CD4-positive, alpha-beta T cell treated with Interleukin-4 for 1 hour (primary cell): ENCODE measurements at regions not wholly inside any gene's neighbourhood (a gene's known extent, or its start where the extent isn't known, plus 50 kb on each side); places are given as distances from the start of the nearest gene placed in this dataset.

Experiments used
- DNase-seq, 2 donors: peaks; one replicate each; pipeline ENCODE4 v3.0.0-alpha.2; 2020 to 2022

DNA sequence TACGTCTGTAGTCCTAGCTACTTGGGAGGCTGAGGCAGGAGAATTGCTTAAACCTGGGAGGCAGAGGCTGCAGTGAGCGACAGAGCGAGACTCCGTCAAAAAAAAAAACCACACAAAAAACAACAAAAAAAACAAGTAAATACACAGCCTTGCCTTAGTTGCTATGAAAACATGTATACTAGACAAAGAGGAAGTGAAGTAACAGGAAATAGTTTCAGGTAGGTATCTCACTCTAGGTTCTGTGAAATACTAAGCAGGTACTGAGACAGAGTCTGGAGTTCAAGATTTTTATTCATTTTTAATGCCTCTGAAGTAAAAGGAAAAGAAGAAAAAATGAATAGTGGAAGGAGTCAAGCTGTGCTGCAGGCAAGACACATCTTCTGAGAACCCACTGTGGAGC lies 687.9 kb upstream of the RGMB start:
- DNase-seq, result no peak

DNA sequence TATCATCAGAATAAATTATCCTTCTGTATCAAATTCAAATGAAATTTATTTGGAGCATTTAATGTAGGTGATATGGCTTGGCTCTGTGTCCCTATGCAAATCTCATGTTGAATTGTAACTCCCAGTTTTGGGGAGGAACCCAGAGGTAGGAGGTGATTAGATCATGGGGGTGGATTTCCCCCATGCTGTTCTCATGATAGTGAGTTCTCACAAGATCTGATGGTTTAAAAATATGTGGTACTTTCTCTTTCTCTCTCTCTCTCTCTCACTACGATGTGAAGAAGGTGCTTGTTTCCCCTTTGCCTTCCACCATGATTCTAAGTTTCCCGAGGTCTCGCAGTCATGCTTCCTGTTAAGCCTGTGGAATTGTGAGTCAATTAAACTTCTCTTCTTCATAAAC lies 678.4 kb upstream of the RGMB start:
- no peak for DNase-seq

DNA sequence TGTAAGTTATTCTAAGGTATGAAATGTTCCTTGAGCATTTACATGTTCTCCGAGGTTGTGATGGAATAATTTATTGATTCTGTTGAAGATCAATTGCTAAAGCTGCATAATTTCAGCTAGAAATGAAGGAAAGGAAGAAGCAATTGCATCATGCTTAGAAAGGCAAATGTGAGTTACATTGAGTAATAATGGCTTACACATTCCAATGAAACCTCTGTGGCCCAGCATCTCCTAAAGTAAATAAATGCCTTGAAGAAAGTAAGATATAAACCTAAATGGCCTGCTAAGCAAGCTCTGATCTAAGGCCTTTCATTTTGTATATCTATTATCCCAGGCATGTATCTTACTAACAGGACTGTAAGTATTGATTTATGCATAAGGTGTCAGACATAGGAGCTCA lies 677.3 kb upstream of the RGMB start:
- DNase-seq, result no peak

DNA sequence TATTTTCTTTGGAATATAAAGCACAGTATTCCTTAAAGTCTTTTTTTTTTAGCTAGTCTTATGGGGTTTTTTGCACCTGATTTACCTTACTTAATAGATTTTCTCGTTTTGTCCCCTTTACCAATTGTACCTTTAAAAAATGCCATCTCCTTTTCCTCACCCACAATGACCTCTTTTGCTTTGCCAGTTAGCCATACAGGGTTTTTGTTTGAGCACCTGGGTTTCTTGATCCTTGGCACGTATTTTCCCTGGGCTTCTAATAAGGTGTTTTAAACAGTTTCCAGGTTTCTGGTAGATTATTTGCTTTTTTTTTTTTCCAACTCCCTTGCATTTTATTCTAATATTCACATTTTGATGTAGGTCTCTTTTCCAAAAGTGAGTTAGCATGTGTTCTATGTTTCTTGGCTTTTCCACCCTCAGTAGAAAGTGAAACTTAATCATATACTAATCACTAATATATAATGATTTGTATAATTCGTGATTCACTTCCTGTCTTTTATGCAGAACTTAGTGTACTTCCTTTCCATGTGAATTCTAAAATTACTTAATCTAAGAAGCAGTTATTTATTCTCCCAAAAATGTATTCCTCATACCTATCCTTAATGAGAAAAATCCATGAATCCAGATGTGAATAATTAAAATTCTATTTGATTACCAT lies 673.9 kb upstream of the RGMB start:
- DNase-seq, result no peak

DNA sequence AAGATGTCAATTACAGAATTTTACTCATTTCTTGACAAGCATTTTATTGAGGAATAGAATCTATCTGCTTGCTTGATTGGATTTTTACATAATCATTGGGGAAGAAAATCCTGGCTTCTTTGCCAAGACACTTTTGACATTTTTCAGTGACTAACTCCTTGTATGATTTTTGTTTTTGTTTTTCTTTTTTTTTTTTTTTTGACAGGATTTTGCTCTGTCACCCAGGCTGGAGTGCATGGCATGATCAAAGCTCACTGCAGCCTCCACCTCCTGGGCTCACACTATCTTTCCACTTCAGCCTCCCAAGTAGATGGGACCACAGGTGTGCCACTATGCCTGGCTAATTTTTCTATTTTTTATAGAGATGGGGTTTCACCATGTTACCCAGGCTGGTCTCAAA lies 672.3 kb upstream of the RGMB start:
- DNase-seq, result no peak

DNA sequence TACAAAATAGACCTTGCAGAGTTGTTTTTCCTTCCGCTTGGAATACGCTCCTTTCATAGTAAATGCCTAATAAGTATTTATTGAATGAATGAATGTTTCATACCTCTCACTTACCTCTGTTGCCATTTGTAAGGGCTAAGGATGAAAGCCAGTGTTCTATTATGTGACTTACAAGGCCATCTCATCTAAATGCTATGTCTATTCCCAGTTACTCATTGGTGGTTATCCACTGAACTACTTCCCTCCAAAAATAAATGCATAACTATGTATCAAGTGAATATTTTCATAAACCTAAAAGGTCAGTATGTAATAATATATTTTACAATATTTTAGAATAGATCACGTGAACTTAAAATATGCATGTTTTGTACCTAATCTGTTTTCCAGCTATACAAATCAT lies 670.5 kb upstream of the RGMB start:
- no peak for DNase-seq

DNA sequence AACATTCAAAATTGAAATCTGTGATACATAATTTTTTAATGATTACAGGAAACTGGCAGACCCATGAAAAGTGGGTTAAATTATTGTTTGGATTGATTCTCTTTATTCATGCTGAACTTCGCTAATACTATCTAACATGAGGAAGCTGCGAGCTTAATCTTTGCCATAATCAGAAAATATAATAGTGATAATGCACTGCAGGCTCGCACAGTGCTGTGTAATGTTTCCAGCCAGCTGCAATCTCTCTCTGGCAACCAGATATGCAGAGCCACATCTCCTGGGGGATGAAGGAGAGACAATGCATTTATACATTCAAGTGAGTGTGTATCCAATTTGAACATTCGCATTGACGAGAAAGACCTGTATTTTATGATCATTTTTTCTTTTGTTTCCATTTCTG lies 669.7 kb upstream of the RGMB start:
- no peak for DNase-seq

DNA sequence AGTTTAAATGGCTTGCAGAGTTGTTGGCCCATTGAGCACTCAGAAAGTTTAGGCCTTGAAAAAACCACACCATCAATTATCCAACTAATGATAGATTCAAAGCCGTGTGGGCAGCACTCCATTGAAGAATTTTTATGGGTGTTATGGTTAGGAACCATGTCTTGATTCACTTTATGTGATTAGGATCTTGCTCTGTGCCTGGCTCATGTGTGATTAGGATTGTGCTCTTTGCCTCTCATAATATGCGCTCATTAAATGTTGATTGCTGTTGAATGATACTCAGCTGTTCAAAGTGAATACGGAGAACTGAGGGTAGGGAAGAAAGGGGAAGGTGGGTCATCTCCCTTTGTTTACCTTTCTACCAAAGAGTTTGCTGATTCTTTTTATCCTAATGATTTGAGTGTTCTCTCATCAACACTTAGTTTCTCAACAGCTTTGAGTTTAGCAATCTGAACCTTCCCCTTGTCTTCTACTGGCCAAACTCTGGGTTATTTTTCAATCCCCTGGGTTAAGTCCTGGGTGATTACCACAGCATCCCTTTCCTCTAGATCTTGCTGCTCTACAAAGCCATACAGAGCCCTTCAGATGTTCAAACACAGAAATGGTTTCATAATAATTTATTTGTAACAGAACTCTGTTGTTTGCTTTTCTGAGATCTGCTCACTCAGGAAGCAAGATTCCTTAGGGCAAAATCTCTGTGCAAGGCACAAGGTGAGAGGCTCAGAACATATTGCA lies 668.8 kb upstream of the RGMB start:
- DNase-seq, result no peak

DNA sequence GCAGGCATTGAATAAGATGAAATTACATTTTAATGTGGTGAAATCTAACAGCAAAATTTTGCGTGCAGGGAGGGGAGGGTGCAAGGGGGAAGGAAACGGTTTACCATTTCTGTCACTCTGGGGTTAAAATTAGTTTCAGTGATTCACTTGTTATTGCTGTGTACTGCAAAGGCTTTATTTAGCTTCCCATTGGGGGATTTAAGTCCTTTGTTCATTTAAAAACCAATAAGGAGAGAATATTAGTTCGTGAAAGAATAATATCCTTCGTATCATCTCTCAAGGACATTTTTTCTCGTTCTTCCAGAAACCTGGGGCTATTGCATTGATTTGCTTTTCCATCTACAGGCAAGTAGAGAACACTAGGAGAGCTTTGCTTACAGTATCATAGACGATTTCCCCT lies 667.8 kb upstream of the RGMB start:
- DNase-seq, result no peak

DNA sequence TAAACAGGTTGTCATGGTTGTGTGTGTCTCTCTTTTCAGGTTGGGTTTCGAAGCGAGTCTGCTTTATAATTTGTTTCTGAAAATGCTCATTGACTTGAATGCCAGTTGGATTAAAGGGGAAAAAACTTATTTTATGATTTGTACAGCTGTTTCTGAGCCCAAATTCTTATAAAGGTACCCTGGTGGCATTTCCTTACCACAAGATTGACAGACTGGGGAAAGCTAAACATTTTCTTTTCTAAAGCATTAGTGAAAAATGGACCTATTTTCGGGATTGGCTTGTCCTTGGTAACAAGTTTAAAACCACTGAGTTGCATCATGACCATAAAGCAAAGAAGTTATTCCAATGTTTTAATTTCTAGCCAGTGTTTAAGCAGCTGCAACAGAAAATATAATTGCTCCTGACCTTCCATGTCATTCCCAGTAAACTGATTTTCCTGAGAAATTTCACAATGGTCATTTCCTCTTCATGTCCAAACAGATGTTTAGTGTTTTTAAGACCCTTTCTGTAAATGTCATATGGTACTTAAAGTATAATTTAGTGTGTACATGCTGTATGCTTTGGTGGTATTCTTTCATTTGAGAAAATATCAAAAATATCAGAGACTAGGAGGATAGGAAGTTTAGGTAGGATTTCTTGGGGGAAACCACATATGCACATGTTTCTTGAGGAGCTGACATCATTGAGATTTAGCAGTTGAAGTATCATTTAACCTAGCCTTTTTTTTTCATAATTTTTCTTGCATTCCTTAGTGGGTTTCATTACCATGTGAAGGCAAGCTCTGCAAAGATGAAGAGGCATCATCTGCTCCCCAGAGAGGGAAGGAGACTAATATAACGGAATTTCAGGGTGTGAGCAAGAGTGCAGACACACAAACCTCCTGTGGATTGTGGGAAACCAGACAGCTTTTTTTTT lies 667.1 kb upstream of the RGMB start:
- DNase-seq, result no peak

DNA sequence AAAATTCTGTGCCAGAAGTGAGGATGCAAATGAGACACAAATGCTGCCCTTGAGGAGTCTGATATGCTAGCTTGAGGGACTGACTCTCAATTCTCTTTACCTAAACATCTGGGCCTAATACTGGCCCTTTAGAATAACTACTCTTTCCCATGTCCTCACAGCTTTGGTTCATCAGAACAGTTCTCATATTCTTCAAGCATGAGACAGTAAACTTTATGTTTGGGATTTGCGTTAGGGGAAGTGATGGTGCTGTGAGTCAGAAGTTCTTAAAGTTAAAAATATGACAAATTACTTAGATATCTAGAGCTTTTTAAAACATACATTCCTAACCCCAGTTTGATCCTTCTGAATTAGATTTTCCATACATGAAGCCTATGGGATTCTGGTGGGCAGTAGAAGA lies 665.0 kb upstream of the RGMB start:
- no peak for DNase-seq

DNA sequence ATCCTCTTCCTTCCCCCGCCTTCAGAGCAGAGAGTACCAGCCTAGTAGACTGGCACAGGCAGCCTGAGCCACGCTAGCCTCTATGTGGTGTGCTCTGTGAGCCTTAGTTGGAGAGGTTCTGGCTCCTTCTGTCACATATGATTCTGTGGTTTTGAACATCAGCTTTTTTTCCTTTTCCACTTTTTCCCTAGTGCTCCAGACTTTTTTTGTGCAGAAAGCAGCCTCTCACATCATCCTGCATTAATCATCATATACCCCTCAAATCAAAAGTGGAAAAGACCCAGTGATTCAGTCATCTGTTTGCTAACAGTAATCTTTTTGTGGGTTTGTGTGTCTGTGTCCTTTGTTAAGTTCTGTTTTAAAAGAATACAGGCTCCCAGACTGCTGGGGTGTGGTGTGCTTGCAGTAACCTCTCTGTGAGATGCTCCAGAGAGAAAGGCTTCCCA lies 663.9 kb upstream of the RGMB start:
- DNase-seq, result no peak

DNA sequence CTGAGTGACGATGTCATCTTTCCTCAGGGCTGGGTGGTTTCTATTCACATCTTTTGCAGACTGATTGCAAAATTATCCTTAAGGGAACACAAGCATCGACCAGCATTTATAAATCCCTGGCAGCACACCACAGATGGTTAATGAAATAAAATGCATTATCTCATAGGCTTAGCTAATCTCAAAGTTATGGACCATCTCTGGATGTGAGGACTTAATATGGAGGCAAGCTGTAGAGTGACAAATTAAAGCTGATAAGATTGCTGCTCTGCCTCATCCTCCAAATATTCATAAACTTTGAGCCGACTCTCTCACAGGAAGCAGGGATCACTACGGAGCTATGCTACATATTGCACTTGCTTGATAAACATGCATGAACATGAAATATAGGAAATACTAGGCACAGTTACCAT lies 663.2 kb upstream of the RGMB start:
- no peak for DNase-seq

DNA sequence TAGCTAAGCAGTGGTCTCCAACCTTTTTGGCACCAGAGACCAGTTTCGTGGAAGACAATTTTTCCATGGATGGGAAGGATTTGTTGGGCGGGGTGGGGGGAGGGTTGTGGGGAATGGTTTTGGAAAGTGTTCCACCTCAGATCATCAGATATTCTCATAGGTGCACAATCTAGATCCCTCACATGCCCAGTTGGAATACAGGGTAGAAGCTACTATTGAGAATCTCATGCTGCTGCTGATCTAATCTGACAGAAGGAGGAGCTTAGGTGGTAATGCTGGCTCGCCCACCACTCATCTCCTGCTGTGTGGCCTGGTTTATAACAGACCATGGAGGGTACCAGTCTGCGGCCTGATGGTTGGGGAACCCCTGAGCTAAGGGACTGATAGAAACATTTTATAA lies 662.7 kb upstream of the RGMB start:
- no peak for DNase-seq

DNA sequence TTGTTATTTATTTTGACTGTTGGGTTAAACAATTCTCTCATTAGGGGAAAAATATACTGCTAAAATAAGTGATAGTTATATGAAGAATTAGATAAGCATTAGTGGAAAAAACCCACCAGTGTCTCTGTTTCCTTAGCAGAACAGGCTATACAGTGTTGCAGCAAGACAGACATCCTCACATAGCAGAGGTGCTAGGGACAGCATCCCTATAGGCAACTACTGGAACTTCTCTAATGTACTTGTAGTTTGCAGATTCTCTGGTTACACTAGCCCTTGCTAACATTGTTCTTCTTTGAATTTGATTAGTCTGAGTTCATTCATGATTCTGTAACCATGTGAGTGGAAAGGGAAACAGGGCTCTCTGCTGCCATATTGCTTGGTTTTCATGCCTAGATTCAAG lies 661.8 kb upstream of the RGMB start:
- no peak for DNase-seq

DNA sequence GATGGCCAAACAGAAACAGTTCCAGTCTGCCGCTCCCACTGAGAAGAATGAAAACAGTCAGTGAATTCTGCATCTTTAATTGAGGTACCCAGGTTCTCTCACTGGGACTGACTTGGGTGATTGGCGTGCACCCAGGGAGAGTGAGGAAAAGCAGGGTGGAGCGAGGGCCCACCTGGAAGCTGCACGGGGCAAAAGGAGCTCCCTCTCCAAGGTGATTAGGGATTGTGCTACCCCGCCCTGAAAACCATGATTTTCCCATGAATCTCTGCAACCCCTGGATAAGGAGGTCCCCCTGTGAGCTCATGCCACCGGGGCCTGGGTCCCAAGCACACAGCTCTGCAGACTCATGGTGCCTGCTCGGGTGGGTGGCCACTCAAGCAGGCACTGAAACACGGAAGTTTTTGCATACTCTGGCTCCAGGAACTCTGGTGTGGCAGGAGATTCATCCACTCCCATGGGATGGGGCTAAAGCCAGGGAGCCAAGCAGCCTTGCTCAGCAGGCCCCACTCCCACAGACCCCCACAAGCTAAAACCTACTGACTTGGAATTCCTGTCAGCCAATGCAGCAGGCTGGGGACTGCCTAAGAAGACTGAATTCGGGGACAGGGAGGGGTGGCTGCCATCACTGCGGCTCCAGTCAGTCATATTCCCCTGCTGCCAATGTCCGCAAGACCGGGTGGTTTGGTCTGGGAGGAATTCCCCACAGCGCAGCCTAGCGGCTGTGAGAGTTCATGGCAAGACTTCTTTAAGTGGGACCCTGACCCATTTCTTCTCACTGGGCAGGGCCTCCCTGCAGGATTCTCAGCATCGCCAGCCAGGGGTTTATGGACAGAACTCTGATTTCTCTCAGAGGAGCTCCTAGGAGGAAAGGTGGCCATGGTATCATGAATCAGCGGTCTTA lies 652.2 kb upstream of the RGMB start:
- DNase-seq, result no peak

DNA sequence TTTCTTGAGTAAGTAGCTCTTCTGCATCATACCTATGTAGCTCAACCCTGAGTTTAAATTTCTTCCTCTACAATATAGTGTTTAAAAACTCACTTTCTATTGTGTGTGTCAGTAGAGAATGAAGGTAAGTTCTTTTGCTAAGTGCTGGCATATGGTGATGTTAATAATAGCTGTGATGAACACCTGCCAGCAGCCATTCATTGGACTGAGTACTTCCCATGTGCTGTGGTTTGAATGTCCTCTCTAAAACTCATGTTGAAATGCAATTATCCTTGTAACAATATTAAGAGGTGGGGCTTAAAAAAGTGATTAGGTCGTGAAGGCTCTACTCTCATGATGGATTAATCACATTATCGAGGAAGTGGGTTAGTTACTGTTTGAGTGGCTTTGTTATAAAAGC lies 645.2 kb upstream of the RGMB start:
- no peak for DNase-seq

DNA sequence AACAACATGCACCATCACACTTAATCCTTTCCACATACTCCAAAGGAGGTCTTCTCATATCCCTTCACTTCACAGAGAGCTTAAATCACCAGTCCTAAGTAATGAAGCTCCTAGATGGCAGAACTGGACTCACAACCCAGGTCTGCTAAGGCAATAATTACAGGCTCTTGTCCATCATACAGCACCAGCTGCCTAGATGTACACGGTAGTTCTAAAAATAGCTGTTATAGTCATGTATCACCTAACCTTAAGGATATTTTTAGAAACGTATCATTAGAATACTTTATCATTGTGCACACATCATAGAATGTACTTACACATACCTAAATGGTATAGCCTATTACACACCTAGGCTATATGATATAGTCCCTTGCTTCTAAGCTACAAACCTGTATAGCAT lies 644.6 kb upstream of the RGMB start:
- DNase-seq, result no peak

DNA sequence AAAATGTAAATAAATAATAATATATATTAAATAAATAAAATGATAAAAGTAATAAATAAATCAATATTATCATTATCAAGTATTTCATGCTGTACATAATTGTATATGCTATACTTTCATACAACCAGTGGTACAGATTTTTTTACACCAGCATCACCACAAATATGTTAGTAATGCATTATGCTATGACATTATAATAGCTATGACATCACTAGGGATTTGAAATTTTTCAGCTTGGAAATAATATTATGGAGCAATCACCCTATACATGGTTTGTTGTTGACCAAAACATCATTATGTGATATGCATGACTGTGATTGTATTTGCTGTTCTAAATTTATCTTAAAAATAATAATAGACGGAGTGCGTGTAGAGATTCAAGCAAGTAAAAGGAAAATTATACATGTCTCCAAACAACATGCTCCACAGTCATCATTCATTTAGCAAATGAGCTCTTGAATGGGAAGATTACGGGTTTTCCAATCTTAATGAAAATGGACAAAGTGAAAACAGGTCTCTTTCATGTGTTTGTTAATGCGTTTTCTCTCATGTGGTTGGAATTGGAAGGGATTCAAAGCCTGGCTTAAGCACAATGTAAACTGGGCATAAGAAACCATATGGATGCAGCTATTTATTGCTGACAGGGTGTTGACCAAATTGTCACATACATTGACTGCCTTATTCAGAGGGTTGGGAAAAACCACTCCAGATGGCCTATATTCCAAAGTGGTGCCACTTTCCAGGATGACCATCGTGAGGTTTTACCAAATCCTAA lies 643.0 kb upstream of the RGMB start:
- DNase-seq, result no peak

DNA sequence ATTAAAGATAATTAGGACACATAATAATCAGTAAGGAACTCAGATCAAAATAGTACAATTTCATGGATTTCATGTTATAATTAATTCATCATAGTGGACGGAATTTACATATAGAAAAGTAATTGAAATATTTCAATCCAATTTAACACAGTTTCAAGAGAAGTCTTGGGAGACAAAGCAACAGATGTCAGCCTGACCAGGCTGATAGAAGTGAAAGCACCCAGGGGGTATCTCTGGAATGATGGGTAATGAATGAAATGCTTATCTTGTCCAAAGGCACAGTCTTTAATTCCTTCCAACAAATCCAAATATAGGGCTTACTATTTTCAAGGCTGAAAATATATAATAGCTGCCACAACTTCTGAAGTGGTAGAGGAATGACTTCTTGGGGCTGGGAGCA lies 629.3 kb upstream of the RGMB start:
- DNase-seq, result no peak

DNA sequence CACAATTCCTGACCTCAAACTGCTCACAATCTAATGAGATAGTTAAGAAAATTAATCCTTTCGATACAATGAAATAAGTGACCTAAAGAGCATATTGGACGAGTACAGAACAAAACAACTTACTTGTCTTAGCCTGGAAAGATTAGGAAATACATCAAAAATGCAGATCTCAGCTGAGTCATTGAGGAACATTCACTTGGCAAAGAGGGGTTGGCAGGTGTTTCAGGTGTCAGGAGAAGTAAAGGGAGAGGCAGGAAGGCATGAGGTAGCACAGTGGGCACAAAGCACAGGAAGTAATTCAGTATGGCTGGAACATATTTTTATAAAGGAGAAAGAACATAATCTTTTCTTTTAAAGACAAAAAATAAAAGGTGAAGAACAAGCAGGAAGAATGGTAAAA lies 628.8 kb upstream of the RGMB start:
- DNase-seq, result no peak

DNA sequence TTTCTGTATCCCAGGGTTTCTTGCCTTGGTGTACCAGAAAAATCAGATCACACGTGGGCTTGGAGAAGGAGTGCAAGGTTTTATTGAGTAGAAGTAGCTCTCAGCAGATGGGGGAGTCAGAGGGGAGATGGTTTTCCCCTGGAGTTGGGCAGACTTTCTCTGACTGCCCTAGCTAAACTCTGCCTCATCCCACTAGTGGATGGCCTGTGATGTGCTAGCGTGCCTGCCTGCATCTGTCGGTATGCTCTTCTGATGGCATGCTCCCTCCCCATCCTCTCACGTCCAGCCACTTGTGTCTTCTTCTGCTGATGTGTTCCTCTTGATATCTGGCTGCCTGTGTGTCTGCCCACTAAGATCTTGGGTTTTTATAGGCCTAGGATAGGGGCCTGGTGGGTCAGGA lies 616.1 kb upstream of the RGMB start:
- no peak for DNase-seq
